ENCODE measurements at regions not wholly inside any gene's neighbourhood (a gene's known extent, or its start where the extent isn't known, plus 50 kb on each side); places are given as distances from the start of the nearest gene placed in this dataset.

DNA sequence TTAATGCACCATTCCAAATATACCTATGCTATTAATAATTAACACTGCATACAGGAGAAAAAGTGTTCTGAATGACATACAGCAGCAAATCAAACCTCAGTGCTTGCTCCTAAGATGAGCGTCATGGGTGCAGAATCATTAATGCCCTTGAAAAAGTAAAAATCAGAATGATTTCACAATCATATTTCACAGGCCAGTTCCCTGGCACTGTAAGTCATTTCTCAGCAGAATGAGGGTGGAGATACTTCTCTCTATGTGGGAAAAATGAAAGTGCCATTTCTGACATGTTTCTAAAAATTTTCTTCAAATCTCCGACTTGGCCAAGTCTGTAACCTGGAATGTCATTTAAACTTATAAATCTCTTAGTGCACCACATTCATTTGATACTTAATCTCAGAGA is 549.8 kb upstream of the AGTR1 start:
- Histone ChIP-seq H3K36me3 (ENCODE audit: control insufficient read depth, insufficient read depth, low read length) (no peaks in the 10 kb centered on the region), H3K79me2 (no peaks in the 10 kb centered on the region), H3K27ac (no peak overlapping the region), H3K9ac (no peak overlapping the region), H3K4me1 (no peaks in the 10 kb centered on the region), H2AFZ (no peak overlapping the region), H3K9me3 (ENCODE audit: control insufficient read depth, low read length) (no peaks in the 10 kb centered on the region), H3K27me3 (ENCODE audit: control insufficient read depth, insufficient read depth, low read length) (no peaks in the 10 kb centered on the region), H3K4me2 (ENCODE audit: low read length) (no peak overlapping the region), H3K4me3 (ENCODE audit: low read depth, low read length) (no peak overlapping the region)
- TF ChIP-seq, protein P1, sequence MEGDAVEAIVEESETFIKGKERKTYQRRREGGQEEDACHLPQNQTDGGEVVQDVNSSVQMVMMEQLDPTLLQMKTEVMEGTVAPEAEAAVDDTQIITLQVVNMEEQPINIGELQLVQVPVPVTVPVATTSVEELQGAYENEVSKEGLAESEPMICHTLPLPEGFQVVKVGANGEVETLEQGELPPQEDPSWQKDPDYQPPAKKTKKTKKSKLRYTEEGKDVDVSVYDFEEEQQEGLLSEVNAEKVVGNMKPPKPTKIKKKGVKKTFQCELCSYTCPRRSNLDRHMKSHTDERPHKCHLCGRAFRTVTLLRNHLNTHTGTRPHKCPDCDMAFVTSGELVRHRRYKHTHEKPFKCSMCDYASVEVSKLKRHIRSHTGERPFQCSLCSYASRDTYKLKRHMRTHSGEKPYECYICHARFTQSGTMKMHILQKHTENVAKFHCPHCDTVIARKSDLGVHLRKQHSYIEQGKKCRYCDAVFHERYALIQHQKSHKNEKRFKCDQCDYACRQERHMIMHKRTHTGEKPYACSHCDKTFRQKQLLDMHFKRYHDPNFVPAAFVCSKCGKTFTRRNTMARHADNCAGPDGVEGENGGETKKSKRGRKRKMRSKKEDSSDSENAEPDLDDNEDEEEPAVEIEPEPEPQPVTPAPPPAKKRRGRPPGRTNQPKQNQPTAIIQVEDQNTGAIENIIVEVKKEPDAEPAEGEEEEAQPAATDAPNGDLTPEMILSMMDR (IDR thresholded peaks at IDR 0.05): no peak

DNA sequence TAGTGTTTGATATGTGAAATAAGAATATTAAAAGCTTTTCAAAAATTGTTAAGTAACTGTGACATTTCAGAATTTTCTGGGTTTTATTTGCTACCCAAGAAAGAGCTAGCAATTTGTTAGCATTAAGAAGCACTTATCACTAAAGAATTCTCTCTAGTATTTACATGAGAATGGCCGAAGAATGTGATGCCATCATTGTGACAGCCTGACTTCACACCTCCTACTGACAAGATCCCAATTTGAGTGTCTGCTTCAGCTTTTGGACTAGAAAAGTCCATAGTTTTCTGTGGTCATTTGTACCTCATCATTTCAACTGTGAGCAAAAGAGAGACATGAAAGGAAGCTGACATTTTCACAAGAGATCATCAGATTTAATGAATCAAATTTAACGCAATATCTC is 548.1 kb upstream of the AGTR1 start:
- TF ChIP-seq, protein P1 (IDR thresholded peaks at IDR 0.05): no peak
- Histone ChIP-seq H3K4me3 (ENCODE audit: low read depth, low read length) (no peak overlapping the region), H3K9me3 (ENCODE audit: control insufficient read depth, low read length) (no peaks in the 10 kb centered on the region), H3K4me2 (ENCODE audit: low read length) (no peak overlapping the region), H3K27ac (no peak overlapping the region), H3K36me3 (ENCODE audit: control insufficient read depth, insufficient read depth, low read length) (no peaks in the 10 kb centered on the region), H3K27me3 (ENCODE audit: control insufficient read depth, insufficient read depth, low read length) (no peaks in the 10 kb centered on the region), H3K79me2 (no peaks in the 10 kb centered on the region), H3K9ac (no peak overlapping the region), H2AFZ (no peak overlapping the region), H3K4me1 (no peaks in the 10 kb centered on the region)

DNA sequence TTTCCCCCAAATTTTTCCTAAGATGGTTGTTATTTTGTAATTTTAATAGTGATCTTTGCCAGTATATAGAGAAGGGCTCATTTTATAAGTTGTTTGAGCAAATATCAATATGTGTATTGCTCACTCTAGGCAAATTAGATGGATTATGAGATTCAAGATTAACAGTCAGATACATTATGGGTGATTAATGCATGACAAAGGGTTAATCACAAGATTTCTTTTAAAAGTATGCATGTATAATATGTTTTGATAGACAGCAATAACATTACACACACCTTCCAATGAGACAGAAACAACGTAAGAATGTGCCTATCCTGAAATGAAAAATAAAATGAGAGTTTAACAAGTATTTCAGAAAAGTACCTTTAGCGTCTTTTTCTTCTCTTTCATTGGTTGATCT is 547.6 kb upstream of the AGTR1 start:
- Histone ChIP-seq H3K27ac (no peak overlapping the region), H3K9ac (no peak overlapping the region), H3K36me3 (ENCODE audit: control insufficient read depth, insufficient read depth, low read length) (no peaks in the 10 kb centered on the region), H3K9me3 (ENCODE audit: control insufficient read depth, low read length) (no peaks in the 10 kb centered on the region), H3K79me2 (no peaks in the 10 kb centered on the region), H3K4me1 (no peaks in the 10 kb centered on the region), H3K4me3 (ENCODE audit: low read depth, low read length) (no peak overlapping the region), H2AFZ (no peak overlapping the region), H3K4me2 (ENCODE audit: low read length) (no peak overlapping the region), H3K27me3 (ENCODE audit: control insufficient read depth, insufficient read depth, low read length) (no peaks in the 10 kb centered on the region)
- TF ChIP-seq, protein P1 (IDR thresholded peaks at IDR 0.05): no peak

DNA sequence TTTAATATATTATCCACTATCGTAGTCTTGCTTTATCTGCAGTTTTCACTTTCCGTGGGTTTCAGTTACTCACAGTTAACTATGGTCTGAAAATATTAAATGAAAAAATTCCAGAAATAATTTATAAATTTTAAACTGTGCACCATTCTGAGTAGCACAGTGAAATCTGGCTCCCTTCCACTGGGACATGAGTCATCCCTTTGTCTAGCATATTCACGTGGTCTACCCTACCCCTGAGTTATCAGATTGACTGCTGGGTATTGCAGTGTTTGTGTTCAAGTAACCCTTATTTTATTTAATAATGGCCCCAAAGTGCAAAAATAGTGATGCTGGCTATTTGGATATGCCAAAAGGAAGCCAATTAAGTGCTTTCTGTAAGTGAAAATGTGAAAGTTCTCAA is 539.5 kb upstream of the AGTR1 start:
- no peaks in the 10 kb centered on the region for H3K79me2 ChIP-seq
- no peak overlapping the region for H3K4me2 ChIP-seq (ENCODE audit: low read length)
- no peaks in the 10 kb centered on the region for H3K27me3 ChIP-seq (ENCODE audit: control insufficient read depth, insufficient read depth, low read length)

DNA sequence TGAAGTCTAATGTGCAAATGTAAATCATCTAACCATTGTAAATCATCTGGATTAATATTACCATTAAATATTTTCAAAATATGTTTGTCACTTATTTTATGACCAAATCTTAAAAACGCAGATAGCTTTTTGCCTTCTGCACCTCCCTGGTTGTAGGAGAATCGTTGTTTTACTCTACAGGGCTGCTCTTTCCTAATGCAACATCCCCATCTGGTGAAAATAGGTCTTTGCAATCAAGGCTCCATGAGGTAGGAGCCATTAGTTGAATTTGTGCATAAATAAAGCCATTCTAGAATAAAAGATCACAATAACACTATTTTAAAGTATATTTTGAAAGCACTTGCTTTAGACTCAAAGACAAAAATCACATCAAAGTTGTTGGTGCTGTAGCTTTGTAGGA is 535.6 kb upstream of the AGTR1 start:
- H3K9ac ChIP-seq: no peak overlapping the region
- H3K9me3 ChIP-seq (ENCODE audit: control insufficient read depth, low read length): no peaks in the 10 kb centered on the region
- TF ChIP-seq, protein P1 (IDR thresholded peaks at IDR 0.05): no peak
- no peaks in the 10 kb centered on the region for H3K27me3 ChIP-seq (ENCODE audit: control insufficient read depth, insufficient read depth, low read length)
- no peak overlapping the region for H3K4me3 ChIP-seq (ENCODE audit: low read depth, low read length)
- H3K79me2 ChIP-seq: no peaks in the 10 kb centered on the region
- H3K4me2 ChIP-seq (ENCODE audit: low read length): no peak overlapping the region
- H2AFZ ChIP-seq: no peak overlapping the region
- H3K27ac ChIP-seq: no peak overlapping the region
- H3K4me1 ChIP-seq: no peaks in the 10 kb centered on the region
- H3K36me3 ChIP-seq (ENCODE audit: control insufficient read depth, insufficient read depth, low read length): no peaks in the 10 kb centered on the region

More for the DNA sequence above, 539.5 kb upstream of the AGTR1 start:
- Histone ChIP-seq H3K36me3 (ENCODE audit: control insufficient read depth, insufficient read depth, low read length) (no peaks in the 10 kb centered on the region), H3K9me3 (ENCODE audit: control insufficient read depth, low read length) (no peaks in the 10 kb centered on the region), H3K9ac (no peak overlapping the region), H2AFZ (no peak overlapping the region), H3K4me3 (ENCODE audit: low read depth, low read length) (no peak overlapping the region), H3K4me1 (no peaks in the 10 kb centered on the region), H3K27ac (no peak overlapping the region)
- TF ChIP-seq, protein P1 (IDR thresholded peaks at IDR 0.05): no peak

Measured in parathyroid adenoma (tissue), 2 donors.